ENCODE measurements at regions not wholly inside any gene's neighbourhood (a gene's known extent, or its start where the extent isn't known, plus 50 kb on each side); places are given as distances from the start of the nearest gene placed in this dataset.
"Not testable (repeated sequence)": the region's sequence is repeated elsewhere in the genome, so short reads cannot be mapped to it uniquely, and the experiment has no call there.

- DNase-seq: no peak
These were observed 444.7 kb upstream of the RPS6KA3 start for GRCh38 chrX:20711366-20711765.

- no peak for DNase-seq
These were observed 426.4 kb upstream of the RPS6KA3 start for GRCh38 chrX:20693078-20693477.

GRCh38 chrX:20686256-20686655 lies 419.5 kb upstream of the RPS6KA3 start:
- no peak for DNase-seq

GRCh38 chrX:20685652-20686051 lies 418.9 kb upstream of the RPS6KA3 start:
- no peak for DNase-seq

- no peak for DNase-seq
These were observed 415.0 kb upstream of the RPS6KA3 start for GRCh38 chrX:20681683-20682082.

GRCh38 chrX:20680998-20681397 lies 414.3 kb upstream of the RPS6KA3 start:
- DNase-seq: no peak

GRCh38 chrX:20672476-20672875 lies 405.8 kb upstream of the RPS6KA3 start:
- no peak for DNase-seq

GRCh38 chrX:20671746-20672145 lies 405.0 kb upstream of the RPS6KA3 start:
- DNase-seq: not testable (repeated sequence)

- DNase-seq: no peak
These were observed 403.9 kb upstream of the RPS6KA3 start for GRCh38 chrX:20670611-20671010.

- no peak for DNase-seq
These were observed 401.8 kb upstream of the RPS6KA3 start for GRCh38 chrX:20668550-20668949.

- no peak for DNase-seq
These were observed 399.6 kb upstream of the RPS6KA3 start for GRCh38 chrX:20666331-20666730.

- DNase-seq: no peak
These were observed 398.8 kb upstream of the RPS6KA3 start for GRCh38 chrX:20665481-20665880.

- DNase-seq: no peak
These were observed 398.1 kb upstream of the RPS6KA3 start for GRCh38 chrX:20664774-20665173.

GRCh38 chrX:20664131-20664530 lies 397.4 kb upstream of the RPS6KA3 start:
- no peak for DNase-seq

- DNase-seq: no peak
These were observed 396.6 kb upstream of the RPS6KA3 start for GRCh38 chrX:20663336-20663735.

- no peak for DNase-seq
These were observed 390.0 kb upstream of the RPS6KA3 start for GRCh38 chrX:20656721-20657120.

- no peak for DNase-seq
These were observed 387.9 kb upstream of the RPS6KA3 start for GRCh38 chrX:20654596-20655106.

GRCh38 chrX:20653070-20653469 lies 386.4 kb upstream of the RPS6KA3 start:
- no peak for DNase-seq

- no peak for DNase-seq
These were observed 375.2 kb upstream of the RPS6KA3 start for GRCh38 chrX:20641954-20642353.

- DNase-seq: no peak
These were observed 372.4 kb upstream of the RPS6KA3 start for GRCh38 chrX:20639115-20639514.

GRCh38 chrX:20637351-20637750 lies 370.6 kb upstream of the RPS6KA3 start:
- DNase-seq: no peak

GRCh38 chrX:20633451-20633850 lies 366.7 kb upstream of the RPS6KA3 start:
- no peak for DNase-seq

- no peak for DNase-seq
These were observed 356.7 kb upstream of the RPS6KA3 start for GRCh38 chrX:20623448-20623847.

- DNase-seq: no peak
These were observed 353.6 kb upstream of the RPS6KA3 start for GRCh38 chrX:20620306-20620705.

GRCh38 chrX:20609916-20610415 lies 343.3 kb upstream of the RPS6KA3 start:
- DNase-seq: no peak

- no peak for DNase-seq
These were observed 340.1 kb upstream of the RPS6KA3 start for GRCh38 chrX:20606831-20607230.

Measured in effector CD4-positive, alpha-beta T cell (primary cell).